Activated CD4-positive, alpha-beta T cell treated with anti-CD3 and anti-CD28 coated beads for 36 hours (primary cell): ENCODE measurements at regions not wholly inside any gene's neighbourhood (a gene's known extent, or its start where the extent isn't known, plus 50 kb on each side); places are given as distances from the start of the nearest gene placed in this dataset.

Source experiments
- ATAC-seq: fragments of 200-7000 bp; cut with Tn5 transposase; one replicate; pipeline ENCODE4 v1.10.0; 2021; ENCODE audit warnings: mild to moderate bottlenecking, moderate library complexity
- CTCF ChIA-PET: fragments of 350-600 bp; sonication (Branson Sonifier 250); formaldehyde crosslinking; loops from one replicate; lab custom pipeline; 2021; ENCODE audit warnings: antibody characterized with exemption; lab: Charles Lee
- POLR2A ChIA-PET: fragments of 350-600 bp; sonication (Branson Sonifier 250); formaldehyde crosslinking; loops from one replicate; lab custom pipeline; 2021; ENCODE audit warnings: antibody characterized with exemption, inconsistent platforms; lab: Charles Lee
- DNase-seq: peaks from one replicate; pipeline ENCODE4 v3.0.0-alpha.2; 2020
- H3K27ac Mint-ChIP-seq: one replicate; pipeline ENCODE4 v1.8.0; 2021; ENCODE audit warnings: mixed read lengths
- H3K27me3 Mint-ChIP-seq: one replicate; pipeline ENCODE4 v1.8.0; 2021; ENCODE audit warnings: mixed read lengths
- H3K36me3 Mint-ChIP-seq: one replicate; pipeline ENCODE4 v1.8.0; 2021; ENCODE audit warnings: low read depth, mixed read lengths
- H3K4me1 Mint-ChIP-seq: one replicate; pipeline ENCODE4 v1.8.0; 2021; ENCODE audit warnings: mixed read lengths
- H3K4me3 Mint-ChIP-seq: one replicate; pipeline ENCODE4 v1.8.0; 2021; ENCODE audit warnings: mild to moderate bottlenecking, moderate library complexity, mixed read lengths
- H3K9me3 Mint-ChIP-seq: one replicate; pipeline ENCODE4 v1.8.0; 2021; ENCODE audit warnings: low read depth, mixed read lengths
- intact Hi-C, 2 experiments: fragments of 100-400 bp; cut with DNase I in 1 of 2; cut with micrococcal nuclease in 1 of 2; formaldehyde crosslinking; loops; one replicate each; pipeline versions ENCODE4 v1.14.2 to v1.15.1; 2022 to 2024; cut with DNase I, micrococcal nuclease

DNA sequence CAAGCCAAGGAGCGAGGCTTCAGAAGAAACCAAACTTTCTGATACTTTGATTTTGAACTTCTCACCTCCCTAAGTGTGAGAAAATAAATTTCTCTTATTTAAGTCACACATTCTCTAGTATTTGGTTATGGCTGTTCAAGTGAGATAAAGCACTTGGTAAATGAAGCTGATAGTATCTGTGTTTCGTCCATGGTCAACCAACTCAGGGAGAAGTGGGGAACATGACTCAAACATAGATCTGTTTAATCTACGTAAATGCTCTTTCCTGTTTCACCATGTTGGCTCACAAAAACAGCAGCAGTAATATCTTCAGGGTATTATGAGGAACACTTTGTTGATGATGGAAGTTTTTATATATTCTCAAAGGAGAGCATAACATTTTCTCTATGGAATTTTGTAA lies 2167.2 kb upstream of the C9orf72 start:
- intact Hi-C loops: no loop called here
- no peak overlapping the region for H3K27ac Mint-ChIP-seq
- DNase-seq (no peak), ATAC-seq (no peak)
- H3K9me3 Mint-ChIP-seq: peaks cover 3% of the 10 kb centered on the region
- H3K36me3 Mint-ChIP-seq: no peaks in the 10 kb centered on the region
- no peaks in the 10 kb centered on the region for H3K4me1 Mint-ChIP-seq
- H3K27me3 Mint-ChIP-seq: no peaks in the 10 kb centered on the region
- POLR2A ChIA-PET: no interaction called here
- no peak overlapping the region for H3K4me3 Mint-ChIP-seq
- CTCF ChIA-PET: no interaction called here

GRCh38 chr9:29741169-29741568 lies 2167.9 kb upstream of the C9orf72 start:
- CTCF ChIA-PET: no interaction called here
- Mint-ChIP-seq H3K27ac (no peak overlapping the region), H3K4me3 (no peak overlapping the region), H3K27me3 (no peaks in the 10 kb centered on the region), H3K36me3 (no peaks in the 10 kb centered on the region), H3K4me1 (no peaks in the 10 kb centered on the region), H3K9me3 (peaks cover 3% of the 10 kb centered on the region)
- no peak for DNase-seq
- intact Hi-C loops: no loop called here
- POLR2A ChIA-PET: no interaction called here
- ATAC-seq: no peak

- CTCF ChIA-PET: no interaction called here
- no peaks in the 10 kb centered on the region for H3K36me3 Mint-ChIP-seq
- no peaks in the 10 kb centered on the region for H3K4me1 Mint-ChIP-seq
- ATAC-seq (no peak), DNase-seq (no peak)
- peaks cover 3% of the 10 kb centered on the region for H3K9me3 Mint-ChIP-seq
- POLR2A ChIA-PET: no interaction called here
- H3K4me3 Mint-ChIP-seq: no peak overlapping the region
- intact Hi-C loops: no loop called here
- H3K27me3 Mint-ChIP-seq: no peaks in the 10 kb centered on the region
- H3K27ac Mint-ChIP-seq: no peak overlapping the region
These were observed 2176.8 kb upstream of the C9orf72 start for GRCh38 chr9:29750062-29750461.

DNA sequence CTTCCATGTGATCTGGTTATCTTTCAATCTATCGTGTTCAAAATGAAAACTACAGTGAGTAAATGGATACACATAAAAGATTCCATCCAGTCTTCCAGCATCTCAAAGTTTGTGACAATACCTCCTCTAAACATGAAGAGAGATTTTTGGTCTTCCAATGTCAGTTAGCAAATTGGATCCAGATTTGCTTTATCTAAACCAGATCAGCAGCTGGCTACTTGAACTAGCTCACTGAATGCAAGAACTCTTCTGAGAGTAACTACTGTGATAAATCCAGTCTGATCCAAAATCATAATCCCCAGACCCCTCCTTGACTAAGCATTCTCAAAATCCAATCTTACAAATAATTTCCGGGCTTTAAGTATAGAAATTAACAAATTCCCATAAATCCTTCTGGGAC lies 2177.9 kb upstream of the C9orf72 start:
- DNase-seq (no peak), ATAC-seq (no peak)
- POLR2A ChIA-PET: no interaction called here
- intact Hi-C loops: no loop called here
- Mint-ChIP-seq H3K4me3 (no peak overlapping the region), H3K27me3 (no peaks in the 10 kb centered on the region), H3K27ac (no peak overlapping the region), H3K9me3 (peaks cover 4% of the 10 kb centered on the region), H3K4me1 (no peaks in the 10 kb centered on the region), H3K36me3 (no peaks in the 10 kb centered on the region)
- CTCF ChIA-PET: no interaction called here

GRCh38 chr9:29753638-29754037 lies 2180.4 kb upstream of the C9orf72 start:
- H3K27ac Mint-ChIP-seq: no peak overlapping the region
- ATAC-seq: no peak
- no peak overlapping the region for H3K4me3 Mint-ChIP-seq
- H3K4me1 Mint-ChIP-seq: no peaks in the 10 kb centered on the region
- POLR2A ChIA-PET: no interaction called here
- intact Hi-C loops: no loop called here
- H3K36me3 Mint-ChIP-seq: no peaks in the 10 kb centered on the region
- no peak for DNase-seq
- H3K27me3 Mint-ChIP-seq: no peaks in the 10 kb centered on the region
- CTCF ChIA-PET: no interaction called here
- peaks cover 4% of the 10 kb centered on the region for H3K9me3 Mint-ChIP-seq

DNA sequence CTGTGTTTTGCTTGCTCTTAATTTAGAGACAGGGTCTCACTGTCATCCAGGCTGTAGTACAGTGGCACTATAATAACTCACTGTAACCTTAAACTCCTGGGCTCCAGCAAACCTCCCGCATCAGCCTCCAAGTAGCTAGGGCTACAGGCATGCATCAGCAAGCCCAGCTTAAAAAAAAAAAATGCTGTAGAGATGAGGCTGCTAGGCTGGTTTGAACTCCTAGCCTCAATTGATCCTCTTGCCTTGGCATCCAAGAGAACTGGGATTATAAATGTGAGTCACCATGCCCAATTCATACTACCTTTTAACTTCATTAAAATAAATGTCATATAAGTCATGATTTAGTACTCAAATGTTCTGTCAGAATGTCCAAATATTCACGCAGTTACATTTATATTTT lies 2195.7 kb upstream of the C9orf72 start:
- intact Hi-C loops: no loop called here
- Mint-ChIP-seq H3K27me3 (no peaks in the 10 kb centered on the region), H3K4me3 (no peak overlapping the region), H3K4me1 (no peaks in the 10 kb centered on the region), H3K9me3 (peaks cover 11% of the 10 kb centered on the region), H3K36me3 (no peaks in the 10 kb centered on the region), H3K27ac (no peak overlapping the region)
- ChIA-PET CTCF (no interaction called here), POLR2A (no interaction called here)
- no peak for DNase-seq
- ATAC-seq: no peak

DNA sequence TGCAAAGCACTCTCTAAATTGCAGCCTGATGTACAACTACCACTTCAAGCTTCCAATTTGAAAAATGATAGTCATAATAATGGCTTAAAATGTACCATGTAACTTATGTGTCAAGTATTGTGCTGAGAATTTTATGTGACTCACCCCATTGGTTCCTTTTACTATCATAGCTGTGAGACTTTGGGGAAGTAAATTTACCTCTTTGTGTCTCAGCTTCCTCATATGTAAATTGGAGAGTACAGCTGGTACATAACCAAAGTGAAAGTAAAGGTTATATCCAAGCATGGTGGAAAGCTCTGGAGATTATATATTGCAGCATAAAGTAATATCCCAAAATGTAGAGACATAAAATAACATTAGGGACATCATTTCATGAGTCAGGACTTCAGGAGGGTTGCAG lies 2200.4 kb upstream of the C9orf72 start:
- DNase-seq: no peak
- no peaks in the 10 kb centered on the region for H3K36me3 Mint-ChIP-seq
- no peaks in the 10 kb centered on the region for H3K4me1 Mint-ChIP-seq
- H3K27me3 Mint-ChIP-seq: no peaks in the 10 kb centered on the region
- POLR2A ChIA-PET: no interaction called here
- no peak overlapping the region for H3K27ac Mint-ChIP-seq
- intact Hi-C loops: no loop called here
- no peak overlapping the region for H3K4me3 Mint-ChIP-seq
- CTCF ChIA-PET: interaction anchor here (0.6 kb wide), 1 partner anchor 8 kb away, joined by 3 read pairs; no protein-coding TSS in a partner anchor
- peaks cover 9% of the 10 kb centered on the region for H3K9me3 Mint-ChIP-seq
- ATAC-seq: no peak

- ChIA-PET CTCF (no interaction called here), POLR2A (no interaction called here)
- H3K4me3 Mint-ChIP-seq: no peak overlapping the region
- H3K4me1 Mint-ChIP-seq: no peaks in the 10 kb centered on the region
- intact Hi-C loops: no loop called here
- no peak overlapping the region for H3K27ac Mint-ChIP-seq
- DNase-seq: no peak
- no peaks in the 10 kb centered on the region for H3K27me3 Mint-ChIP-seq
- peaks cover 10% of the 10 kb centered on the region for H3K9me3 Mint-ChIP-seq
- no peaks in the 10 kb centered on the region for H3K36me3 Mint-ChIP-seq
- no peak for ATAC-seq
These were observed 2202.2 kb upstream of the C9orf72 start for GRCh38 chr9:29775491-29775890.

DNA sequence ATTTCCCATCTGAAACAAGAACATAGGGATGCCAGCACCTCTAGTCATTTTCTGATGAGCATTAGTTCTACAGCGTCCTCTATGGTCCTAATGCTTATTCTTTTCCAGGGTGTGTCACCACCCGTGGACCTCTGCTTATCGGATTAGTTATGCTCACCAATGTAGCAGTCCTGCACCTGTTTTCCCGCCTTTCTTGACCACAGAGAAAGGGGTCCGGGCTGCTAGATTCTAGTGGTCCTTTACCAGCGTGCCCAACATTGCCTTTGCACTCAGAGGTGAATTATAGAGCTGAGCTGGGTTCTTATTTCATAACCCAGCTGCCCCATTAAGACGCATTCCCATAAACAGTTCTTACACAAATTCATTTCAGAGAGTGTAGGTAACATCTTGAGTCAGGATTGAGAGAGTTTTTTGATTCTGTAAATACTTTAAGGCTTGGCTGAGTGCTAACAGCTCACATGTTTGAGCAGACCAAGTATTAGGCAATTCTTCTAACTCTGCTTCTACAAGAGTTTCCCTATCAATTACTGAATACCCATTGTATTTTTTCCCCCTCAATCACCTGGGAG lies 2205.1 kb upstream of the C9orf72 start:
- no peak for DNase-seq
- CTCF ChIA-PET: no interaction called here
- POLR2A ChIA-PET: no interaction called here
- Mint-ChIP-seq H3K4me3 (no peak overlapping the region), H3K4me1 (no peaks in the 10 kb centered on the region), H3K36me3 (no peaks in the 10 kb centered on the region), H3K9me3 (peaks cover 10% of the 10 kb centered on the region), H3K27me3 (no peaks in the 10 kb centered on the region), H3K27ac (no peak overlapping the region)
- intact Hi-C loops: no loop called here
- ATAC-seq: no peak

DNA sequence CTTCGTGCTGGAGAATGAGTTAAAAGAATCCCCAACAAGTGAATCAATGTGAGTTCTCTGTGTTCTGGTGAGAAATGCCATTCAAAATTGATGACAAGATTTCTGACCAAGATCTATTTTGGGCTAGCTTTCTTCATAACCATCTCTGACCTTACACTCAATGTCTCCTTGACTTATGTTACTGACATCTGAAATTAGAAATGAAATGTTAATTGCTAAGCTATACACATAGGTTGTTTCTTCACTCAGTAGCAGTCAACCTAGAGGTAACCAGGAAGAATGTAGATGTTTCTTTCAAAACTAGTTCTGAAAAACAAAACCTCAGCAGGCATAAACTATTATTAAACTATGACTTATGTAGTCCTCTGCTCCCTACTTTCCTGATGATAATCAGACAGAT lies 2220.7 kb upstream of the C9orf72 start:
- H3K4me1 Mint-ChIP-seq: no peaks in the 10 kb centered on the region
- H3K27me3 Mint-ChIP-seq: no peaks in the 10 kb centered on the region
- CTCF ChIA-PET: interaction anchor here (0.6 kb wide), 1 partner anchor 30 kb away, joined by 3 read pairs; no protein-coding TSS in a partner anchor
- POLR2A ChIA-PET: no interaction called here
- no peak overlapping the region for H3K4me3 Mint-ChIP-seq
- no peak overlapping the region for H3K27ac Mint-ChIP-seq
- no peak for DNase-seq
- H3K9me3 Mint-ChIP-seq: no peaks in the 10 kb centered on the region
- no peak for ATAC-seq
- intact Hi-C loops: no loop called here
- H3K36me3 Mint-ChIP-seq: no peaks in the 10 kb centered on the region

- ChIA-PET CTCF (no interaction called here), POLR2A (no interaction called here)
- no peak overlapping the region for H3K27ac Mint-ChIP-seq
- no peaks in the 10 kb centered on the region for H3K9me3 Mint-ChIP-seq
- H3K4me3 Mint-ChIP-seq: no peak overlapping the region
- no peaks in the 10 kb centered on the region for H3K4me1 Mint-ChIP-seq
- H3K36me3 Mint-ChIP-seq: no peaks in the 10 kb centered on the region
- H3K27me3 Mint-ChIP-seq: no peaks in the 10 kb centered on the region
- ATAC-seq (no peak), DNase-seq (no peak)
- intact Hi-C loops: no loop called here
These were observed 2223.1 kb upstream of the C9orf72 start for GRCh38 chr9:29796291-29796952.

DNA sequence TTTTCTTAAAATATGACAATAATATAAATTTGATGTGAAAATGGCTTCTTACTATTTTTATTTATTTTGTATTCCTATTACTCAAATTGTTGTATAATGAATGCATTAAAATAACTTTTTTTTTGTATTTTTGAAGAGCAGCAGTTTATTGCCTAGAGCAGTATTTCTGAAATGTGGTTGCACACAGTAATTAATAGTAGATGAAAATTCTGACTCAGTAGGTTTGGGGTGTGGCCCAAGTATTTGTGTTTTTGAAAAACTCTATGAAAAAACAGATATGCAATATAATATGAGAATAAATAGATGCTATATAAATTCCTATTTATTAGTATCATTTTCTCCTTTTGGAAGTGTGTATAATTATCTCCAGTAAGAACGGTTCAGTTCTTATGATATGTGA lies 2225.3 kb upstream of the C9orf72 start:
- DNase-seq: no peak
- ChIA-PET CTCF (no interaction called here), POLR2A (no interaction called here)
- intact Hi-C loops: no loop called here
- Mint-ChIP-seq H3K4me1 (no peaks in the 10 kb centered on the region), H3K27me3 (no peaks in the 10 kb centered on the region), H3K36me3 (no peaks in the 10 kb centered on the region), H3K27ac (no peak overlapping the region), H3K4me3 (no peak overlapping the region), H3K9me3 (peaks cover 5% of the 10 kb centered on the region)
- no peak for ATAC-seq
